ENCODE measurements at regions not wholly inside any gene's neighbourhood (a gene's known extent, or its start where the extent isn't known, plus 50 kb on each side); places are given as distances from the start of the nearest gene placed in this dataset.

DNA sequence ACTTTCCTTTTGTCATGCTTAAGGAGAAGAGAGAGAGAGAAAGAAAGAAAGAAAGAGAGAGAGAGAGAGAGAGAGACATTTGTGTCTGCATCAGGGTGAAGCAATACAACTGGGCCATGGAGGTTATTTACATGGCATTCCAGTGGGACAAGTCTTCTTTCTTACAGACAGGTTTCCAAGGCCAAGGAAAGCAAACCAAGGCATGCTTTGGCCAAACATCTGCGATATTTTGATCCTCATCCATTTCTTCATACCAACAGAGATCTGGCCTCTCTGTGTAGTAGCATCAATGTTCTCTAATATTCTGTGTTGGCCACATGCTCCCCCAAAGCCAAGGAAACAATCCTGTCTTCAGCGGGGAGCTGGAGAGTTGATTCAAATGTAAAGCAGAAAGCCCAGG is 292.1 kb downstream of the SETD4 start:
- in situ Hi-C loops (cut with HindIII; ENCODE audit: low sequenced_read_pairs): no loop called here
- DNase-seq (ENCODE audit: low read depth): no peak
- TF ChIP-seq, protein P1, sequence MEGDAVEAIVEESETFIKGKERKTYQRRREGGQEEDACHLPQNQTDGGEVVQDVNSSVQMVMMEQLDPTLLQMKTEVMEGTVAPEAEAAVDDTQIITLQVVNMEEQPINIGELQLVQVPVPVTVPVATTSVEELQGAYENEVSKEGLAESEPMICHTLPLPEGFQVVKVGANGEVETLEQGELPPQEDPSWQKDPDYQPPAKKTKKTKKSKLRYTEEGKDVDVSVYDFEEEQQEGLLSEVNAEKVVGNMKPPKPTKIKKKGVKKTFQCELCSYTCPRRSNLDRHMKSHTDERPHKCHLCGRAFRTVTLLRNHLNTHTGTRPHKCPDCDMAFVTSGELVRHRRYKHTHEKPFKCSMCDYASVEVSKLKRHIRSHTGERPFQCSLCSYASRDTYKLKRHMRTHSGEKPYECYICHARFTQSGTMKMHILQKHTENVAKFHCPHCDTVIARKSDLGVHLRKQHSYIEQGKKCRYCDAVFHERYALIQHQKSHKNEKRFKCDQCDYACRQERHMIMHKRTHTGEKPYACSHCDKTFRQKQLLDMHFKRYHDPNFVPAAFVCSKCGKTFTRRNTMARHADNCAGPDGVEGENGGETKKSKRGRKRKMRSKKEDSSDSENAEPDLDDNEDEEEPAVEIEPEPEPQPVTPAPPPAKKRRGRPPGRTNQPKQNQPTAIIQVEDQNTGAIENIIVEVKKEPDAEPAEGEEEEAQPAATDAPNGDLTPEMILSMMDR (IDR thresholded peaks at IDR 0.05; ENCODE audit: low read depth, low read length, missing control alignments): no peak
- no peak overlapping the region for H3K4me3 ChIP-seq (ENCODE audit: low read depth, low read length)

DNA sequence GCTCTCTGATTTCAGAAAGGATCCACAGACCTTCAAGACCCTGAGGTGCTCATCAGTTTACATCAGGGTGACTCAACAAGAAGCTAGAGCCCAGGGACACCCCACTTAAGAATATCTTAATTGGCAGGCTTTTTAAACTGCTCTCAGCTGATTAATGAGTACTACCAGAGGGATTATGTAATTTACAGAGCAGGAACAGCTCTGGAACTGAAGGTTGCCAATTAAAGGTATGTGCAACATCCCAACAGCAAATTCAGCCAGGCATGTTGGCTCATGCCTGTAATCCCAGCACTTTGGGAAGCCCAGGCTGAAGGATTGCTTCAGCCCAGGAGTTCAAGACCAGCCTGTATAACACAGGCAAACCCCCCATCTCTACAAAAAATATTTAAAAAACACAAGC is 295.7 kb downstream of the SETD4 start:
- no peak overlapping the region for H3K4me3 ChIP-seq (ENCODE audit: low read depth, low read length)
- TF ChIP-seq, protein P1 (IDR thresholded peaks at IDR 0.05; ENCODE audit: low read depth, low read length, missing control alignments): no peak
- no peak for DNase-seq (ENCODE audit: low read depth)
- in situ Hi-C loops (cut with HindIII; ENCODE audit: low sequenced_read_pairs): no loop called here

DNA sequence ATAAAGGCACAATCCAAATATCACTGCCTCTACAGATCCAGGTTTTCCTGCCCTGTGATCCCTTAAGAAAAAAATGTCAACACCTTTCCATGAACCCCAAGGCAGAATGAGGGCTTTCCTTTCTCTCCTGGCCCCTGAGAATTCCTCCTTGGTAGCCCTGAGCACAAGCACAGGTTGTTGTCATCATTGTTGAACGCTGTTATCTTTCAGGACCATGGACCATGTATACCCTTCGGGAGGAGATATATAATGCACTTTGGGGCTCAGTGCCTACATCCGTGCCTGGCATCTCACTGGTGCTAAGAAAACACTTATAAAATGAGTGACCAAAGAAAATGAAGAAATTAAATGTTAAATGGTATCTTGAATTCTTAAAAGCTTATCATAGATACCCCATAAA is 296.2 kb downstream of the SETD4 start:
- in situ Hi-C loops (cut with HindIII; ENCODE audit: low sequenced_read_pairs): no loop called here
- TF ChIP-seq, protein P1 (IDR thresholded peaks at IDR 0.05; ENCODE audit: low read depth, low read length, missing control alignments): no peak
- no peak for DNase-seq (ENCODE audit: low read depth)
- no peak overlapping the region for H3K4me3 ChIP-seq (ENCODE audit: low read depth, low read length)

DNA sequence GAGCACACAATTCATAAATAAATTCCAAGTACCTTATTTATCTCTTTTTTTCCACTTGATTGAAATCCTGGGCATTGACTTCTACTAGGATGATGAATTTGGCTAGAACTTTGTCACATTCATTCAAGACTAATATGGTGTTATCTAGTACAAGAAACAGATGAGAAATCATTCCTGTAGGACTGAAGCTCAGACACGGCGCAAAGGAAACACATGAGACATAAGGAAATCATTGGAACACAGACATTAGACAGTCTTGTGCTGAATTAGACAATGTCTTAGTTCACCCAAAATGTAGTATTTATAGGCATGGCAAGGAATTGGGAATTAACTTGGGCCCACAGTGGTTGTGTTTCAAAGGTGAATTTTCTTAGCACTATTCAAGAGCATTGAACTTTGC is 305.7 kb downstream of the SETD4 start:
- in situ Hi-C loops (cut with HindIII; ENCODE audit: low sequenced_read_pairs): no loop called here
- no peak for DNase-seq (ENCODE audit: low read depth)
- no peak overlapping the region for H3K4me3 ChIP-seq (ENCODE audit: low read depth, low read length)
- TF ChIP-seq, protein P1 (IDR thresholded peaks at IDR 0.05; ENCODE audit: low read depth, low read length, missing control alignments): no peak

DNA sequence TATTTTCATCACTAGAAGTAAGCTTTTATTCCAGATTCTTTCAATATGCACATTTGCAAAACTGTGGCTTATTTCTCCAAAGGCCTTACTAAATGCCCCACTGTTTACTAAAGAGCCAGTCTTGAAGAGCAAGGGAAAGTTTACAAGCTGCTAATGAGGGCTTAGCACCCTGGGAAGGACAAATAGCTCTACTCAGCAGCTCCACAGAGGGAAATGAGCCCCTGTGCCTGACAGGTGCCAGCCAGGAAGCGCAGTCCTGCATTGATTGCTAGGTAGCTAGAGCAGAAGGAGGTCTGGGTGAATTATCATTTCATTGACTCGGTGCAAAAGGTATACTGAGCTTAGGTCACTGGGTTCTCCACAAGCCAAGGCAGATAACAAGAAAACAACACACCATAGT is 307.0 kb downstream of the SETD4 start:
- no peak overlapping the region for H3K4me3 ChIP-seq (ENCODE audit: low read depth, low read length)
- TF ChIP-seq, protein P1 (IDR thresholded peaks at IDR 0.05; ENCODE audit: low read depth, low read length, missing control alignments): no peak
- in situ Hi-C loops (cut with HindIII; ENCODE audit: low sequenced_read_pairs): no loop called here
- no peak for DNase-seq (ENCODE audit: low read depth)

DNA sequence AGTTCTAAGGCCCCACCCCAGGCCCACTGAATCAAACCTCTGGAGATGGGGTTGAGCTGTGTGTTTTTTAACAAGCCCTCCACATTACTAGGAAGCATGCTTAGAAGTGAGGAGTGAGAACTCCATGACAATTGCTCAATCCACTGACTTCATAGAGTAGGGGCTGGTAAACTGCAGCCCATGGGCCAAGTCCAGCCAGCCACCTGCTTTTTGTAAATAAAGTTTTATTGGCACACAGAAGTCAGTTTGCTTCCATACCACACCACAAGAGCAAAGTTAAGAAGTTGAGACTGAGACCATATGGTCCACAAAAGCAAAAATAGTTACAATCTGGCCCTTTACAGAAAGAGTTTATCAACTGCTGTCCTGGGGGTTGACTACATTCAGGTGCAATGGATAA is 309.2 kb downstream of the SETD4 start:
- DNase-seq (ENCODE audit: low read depth): no peak
- no peak overlapping the region for H3K4me3 ChIP-seq (ENCODE audit: low read depth, low read length)
- in situ Hi-C loops (cut with HindIII; ENCODE audit: low sequenced_read_pairs): no loop called here
- TF ChIP-seq, protein P1 (IDR thresholded peaks at IDR 0.05; ENCODE audit: low read depth, low read length, missing control alignments): no peak

DNA sequence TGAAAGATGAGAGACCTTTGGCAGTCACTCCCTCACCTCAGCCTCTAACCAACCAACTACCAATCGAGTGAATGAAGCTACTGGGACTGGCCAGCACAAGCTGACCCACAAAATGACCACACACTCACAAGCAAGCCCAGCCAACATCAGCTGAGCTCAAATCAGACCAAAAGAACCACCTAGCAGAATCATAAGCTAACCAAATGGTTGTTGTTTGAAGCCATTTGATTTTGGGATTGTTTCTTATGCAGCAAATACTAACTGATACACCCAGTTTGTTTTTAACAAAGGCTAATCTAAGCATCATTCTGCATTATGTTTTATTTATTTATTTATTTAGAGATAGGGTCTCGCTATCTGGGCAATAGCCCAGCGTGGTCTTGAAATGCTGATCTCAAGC is 310.4 kb downstream of the SETD4 start:
- DNase-seq (ENCODE audit: low read depth): no peak
- in situ Hi-C loops (cut with HindIII; ENCODE audit: low sequenced_read_pairs): no loop called here
- TF ChIP-seq, protein P1 (IDR thresholded peaks at IDR 0.05; ENCODE audit: low read depth, low read length, missing control alignments): no peak
- H3K4me3 ChIP-seq (ENCODE audit: low read depth, low read length): no peak overlapping the region
